ENCODE measurements at regions not wholly inside any gene's neighbourhood (a gene's known extent, or its start where the extent isn't known, plus 50 kb on each side); places are given as distances from the start of the nearest gene placed in this dataset.
"Not testable (repeated sequence)": the region's sequence is repeated elsewhere in the genome, so short reads cannot be mapped to it uniquely, and the experiment has no call there.

DNA sequence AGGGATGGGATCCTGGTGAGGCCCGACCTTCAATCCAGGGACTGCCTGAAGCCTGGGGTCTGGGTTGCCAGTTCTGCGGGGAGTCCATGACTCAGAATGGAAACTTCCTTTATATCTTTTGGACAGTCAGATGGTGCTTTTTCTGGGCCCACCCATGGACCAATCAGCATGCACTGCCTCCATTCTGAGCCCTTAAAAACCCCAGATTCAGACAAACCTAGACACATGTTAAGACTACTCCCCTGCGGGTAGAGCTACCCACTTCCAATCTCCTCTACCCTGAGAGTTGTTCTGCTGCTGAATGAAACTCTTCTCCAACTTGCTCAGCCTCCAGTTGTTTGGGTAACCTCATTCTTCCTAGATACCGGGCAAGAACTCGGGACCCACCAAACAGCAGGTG is 1315.2 kb upstream of the MIR17HG start:
- DNase-seq, result no peak

DNA sequence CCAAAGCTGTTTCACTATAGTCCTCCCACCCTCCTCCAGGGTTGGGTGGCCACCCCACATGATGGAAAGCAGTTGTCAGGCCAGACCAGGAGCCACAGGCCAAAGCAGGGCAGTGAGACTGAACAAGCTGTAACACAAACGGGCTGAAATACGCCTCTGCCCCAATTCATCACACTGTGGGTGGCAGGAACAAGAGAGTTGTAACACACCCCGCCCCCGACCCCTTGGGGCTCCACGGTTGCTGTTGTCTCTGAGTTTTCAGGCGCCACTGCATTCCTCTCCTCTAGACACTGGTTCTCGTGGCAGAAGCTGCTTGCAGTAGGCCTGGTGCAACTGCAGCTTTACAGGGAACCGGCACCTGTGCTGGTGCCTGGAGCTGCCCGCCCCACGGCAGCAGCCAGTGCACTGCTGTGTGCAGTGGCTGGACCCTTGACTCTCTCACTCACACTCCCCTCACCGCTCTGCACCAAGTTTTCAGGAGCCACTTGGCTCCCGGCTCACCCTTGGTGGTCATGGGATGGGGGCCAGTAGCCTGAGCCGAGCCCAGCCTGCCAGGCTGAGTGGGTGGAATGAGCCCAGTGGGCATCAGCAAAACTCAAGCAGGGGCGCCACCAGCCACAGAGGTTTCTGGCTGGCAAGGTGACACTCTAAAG is 1314.5 kb upstream of the MIR17HG start:
- DNase-seq, result no peak

DNA sequence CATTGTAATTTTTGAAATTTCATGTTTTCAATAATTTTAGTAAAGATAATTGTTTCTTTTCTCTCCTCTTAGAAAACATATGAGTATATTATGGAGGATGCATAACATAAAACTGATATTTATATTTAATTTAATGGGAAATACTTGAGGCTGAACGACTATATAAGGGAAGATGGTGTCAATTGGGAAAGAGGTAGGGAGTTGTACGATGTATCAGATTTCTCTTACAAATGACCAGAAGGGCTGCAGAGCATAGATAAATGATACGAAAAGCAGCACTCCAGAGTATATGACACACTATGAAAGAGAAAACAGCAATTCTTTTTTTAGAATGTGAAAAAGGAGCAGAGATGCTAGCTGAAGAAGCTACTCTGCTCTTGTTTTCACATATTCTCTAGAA is 1308.0 kb upstream of the MIR17HG start:
- DNase-seq, result no peak

DNA sequence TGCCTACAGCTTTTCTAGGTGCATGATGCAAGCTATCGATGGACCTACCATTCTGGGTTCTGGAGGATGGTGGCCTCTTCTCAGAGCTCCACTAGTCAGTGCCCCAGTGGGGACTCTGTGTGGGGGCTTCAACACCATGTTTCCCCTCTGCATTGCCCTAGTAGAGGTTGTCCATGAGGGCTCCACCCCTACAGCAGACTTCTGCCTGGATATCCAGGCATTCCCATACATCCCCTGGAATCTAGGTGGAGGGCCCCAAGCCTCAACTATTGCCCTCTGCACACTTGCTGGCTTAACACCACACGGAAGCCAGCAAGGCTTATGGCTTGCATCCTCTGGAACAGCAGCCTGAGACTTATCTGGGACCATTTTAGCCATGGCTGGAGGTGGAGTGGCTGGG is 1299.9 kb upstream of the MIR17HG start:
- no peak for DNase-seq

DNA sequence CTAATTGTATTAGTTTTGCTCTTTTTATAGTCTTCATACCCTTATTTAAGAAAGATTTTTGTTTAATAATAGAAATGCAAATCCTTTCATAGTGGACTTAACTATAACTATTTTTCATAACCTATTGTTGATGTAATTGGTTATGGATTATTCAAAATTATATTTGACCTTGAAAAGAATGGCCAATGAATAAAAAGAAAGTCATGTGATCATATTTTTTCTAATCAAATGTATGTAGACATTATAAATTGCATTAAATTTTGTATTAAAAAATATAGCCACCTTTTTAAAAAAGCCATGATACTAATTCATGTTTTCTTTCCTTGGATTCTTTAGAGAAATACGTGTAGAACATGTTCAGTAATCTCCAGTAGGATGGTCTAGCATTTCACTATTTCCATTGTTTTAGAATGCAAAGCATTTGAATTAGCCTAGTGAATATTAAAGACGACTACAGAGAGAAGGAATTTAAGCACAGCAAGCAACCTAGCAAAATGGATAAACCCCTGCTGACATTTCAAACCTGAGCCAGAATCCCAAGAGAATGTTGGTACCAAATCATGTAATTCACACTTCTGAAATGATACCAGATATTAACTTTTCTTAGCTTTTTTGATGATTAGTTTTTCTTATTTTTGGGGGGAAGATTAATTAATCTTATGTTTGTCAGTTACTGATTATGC is 1297.4 kb upstream of the MIR17HG start:
- DNase-seq, result no peak

DNA sequence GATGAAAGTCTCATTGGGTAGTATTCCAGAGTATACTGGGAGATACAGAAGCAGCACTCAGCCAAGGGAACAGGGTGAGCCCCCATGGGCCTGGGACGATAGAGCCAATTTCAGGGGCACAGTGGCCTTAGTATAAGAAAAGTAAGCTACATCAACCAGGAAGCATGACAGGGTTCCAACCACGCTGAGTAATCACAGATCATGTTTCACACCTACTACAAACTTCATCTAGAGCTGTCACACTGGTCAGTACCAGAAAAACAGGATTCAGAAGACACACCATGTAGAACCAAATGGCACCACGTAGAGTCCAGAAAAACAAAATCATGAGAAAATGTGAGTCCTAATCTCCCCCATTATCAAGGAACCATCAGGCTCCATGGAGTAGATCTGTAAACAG is 1292.4 kb upstream of the MIR17HG start:
- DNase-seq, result no peak

DNA sequence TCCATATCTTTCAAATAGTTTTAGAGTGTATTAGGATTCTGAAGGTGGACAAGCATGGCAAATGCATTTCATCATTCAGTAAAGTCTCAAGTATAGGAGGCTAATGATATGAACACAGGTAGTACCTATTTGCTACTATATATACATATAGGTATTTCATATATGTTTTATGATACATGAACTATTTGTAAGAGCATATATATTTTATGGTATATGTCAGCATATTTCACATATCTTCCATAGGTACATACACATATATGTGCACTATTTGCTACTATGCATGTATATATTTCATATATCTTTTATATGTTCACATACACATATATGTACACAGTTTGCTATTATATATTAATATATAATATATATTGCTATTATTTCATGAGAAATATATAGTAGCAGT is 1291.7 kb upstream of the MIR17HG start:
- DNase-seq, result no peak

DNA sequence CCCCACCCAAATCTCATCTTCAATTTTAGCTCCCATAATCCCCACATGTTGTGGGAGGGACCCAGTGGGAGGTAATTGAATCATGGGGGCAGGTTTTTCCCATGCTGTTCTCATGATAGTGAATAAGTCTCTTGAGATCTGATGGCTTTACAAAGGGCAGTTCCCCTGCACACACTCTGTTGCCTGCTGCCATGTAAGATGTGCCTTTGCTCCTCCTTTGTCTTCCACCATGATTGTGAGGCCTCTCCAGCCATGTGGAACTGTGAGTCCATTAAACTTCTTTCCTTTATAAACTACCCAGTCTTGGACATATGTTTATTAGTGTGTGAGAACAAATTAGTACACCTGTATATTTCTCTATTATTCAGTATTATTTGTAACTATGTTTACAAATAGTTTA is 1283.3 kb upstream of the MIR17HG start:
- DNase-seq, result not testable (repeated sequence)

DNA sequence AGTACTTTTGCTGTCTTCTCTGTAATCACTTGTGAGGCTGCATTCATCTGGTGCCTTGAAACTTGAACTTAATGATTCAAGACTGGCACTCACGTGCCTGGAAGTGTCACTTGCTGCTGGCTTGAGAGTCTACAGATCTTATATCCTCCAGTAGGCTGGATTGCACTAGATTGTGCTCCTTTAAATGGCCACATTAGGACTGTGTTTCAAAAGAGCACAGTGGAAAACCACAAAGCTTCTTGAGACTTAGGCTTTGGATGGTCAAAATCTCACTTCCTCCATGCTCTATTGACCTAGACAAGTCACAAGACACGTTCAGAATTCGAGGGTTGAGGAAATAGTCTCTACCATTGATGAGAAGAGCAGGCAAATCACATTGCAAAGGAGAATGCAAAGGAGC is 1278.8 kb upstream of the MIR17HG start:
- no peak for DNase-seq

DNA sequence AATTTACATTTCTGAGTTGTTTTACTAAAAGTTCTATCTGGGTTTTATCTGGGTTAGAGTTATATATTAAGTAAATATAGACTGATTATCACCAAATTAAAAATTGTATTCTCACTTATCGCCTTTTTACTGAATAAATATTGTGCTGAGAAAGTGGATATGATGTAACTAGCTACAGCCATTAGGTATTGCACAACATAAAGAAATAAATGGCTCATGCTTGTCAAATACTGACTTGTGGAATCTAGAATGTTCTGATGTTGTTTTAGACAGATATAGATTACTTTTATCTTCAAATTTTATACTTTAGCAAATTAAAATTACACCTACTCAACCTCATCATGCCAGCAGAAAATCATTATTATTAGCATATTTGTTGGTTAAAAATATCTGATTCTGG is 1277.1 kb upstream of the MIR17HG start:
- no peak for DNase-seq

DNA sequence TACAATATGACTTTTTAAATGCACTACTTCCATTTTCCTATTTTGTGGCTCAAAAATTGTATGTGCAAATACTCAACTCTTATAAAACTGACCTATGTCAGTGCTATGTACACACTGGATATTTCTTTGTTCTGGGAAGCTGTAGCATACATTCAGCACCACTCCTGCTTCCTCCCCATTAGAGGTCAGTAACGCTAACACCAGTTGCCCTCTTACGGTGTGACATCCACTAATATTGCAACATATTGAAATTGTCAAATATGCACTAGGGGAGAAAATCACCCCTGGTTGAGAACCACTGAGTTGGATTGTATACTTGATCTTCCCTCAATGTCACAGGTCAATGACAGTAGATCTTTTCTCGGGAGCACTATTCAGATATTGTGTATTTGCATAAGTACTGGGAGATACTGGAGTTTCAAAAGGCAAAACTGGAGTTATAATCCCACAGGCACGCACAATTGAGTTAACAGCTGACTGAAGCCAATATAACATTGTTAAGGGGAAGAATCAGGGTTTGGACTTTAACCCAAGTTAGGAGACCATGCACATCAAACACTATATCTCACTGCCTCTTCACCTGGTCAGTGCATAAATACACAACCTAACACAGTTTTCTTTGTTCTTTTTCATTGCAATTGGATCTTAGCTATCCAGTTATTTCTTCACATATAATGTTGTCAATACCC is 1276.5 kb upstream of the MIR17HG start:
- no peak for DNase-seq

DNA sequence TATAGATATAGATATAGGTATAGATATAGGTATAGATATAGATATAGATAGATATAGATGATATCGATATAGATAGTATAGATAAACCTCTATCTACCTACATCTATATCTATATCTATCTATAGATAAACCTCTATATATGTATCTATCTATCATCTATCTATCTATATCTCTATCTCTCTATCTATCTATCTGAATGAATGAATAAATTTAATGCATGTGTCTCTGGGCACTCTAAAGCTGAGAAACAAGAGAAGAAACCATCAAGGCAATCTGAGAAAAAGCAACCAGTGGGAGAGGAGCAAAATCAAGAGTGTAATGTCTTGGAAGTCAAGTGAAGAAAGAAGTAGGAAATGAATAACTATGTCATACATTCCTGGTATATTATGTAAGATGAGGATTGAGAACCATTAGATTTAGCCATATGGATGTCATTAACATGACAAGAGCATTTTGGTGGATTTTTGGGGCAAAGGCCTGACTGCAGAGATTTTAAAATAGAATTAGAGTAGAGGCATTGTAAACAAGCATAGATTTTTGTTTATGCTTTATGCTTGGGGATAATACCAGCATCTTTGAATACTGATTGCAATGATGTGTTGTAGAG is 1262.7 kb upstream of the MIR17HG start:
- no peak for DNase-seq

DNA sequence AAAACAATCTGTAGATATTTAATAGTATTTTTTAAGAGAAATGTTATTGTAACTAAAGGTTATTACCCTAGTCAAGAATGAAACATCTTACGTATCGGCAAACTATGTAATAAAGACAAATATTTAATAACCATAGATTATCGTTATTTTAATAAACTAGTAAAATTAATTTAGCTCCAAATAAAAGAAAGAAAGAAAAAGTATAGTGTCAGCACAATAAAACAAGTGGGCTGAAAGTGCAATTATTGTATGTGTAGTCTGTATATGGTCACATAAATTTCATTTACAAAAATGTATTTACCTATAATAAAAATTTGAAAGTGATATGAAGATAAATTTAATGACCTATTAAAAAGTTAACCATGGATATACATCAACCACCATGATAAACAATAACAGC is 1258.4 kb upstream of the MIR17HG start:
- DNase-seq, result no peak

DNA sequence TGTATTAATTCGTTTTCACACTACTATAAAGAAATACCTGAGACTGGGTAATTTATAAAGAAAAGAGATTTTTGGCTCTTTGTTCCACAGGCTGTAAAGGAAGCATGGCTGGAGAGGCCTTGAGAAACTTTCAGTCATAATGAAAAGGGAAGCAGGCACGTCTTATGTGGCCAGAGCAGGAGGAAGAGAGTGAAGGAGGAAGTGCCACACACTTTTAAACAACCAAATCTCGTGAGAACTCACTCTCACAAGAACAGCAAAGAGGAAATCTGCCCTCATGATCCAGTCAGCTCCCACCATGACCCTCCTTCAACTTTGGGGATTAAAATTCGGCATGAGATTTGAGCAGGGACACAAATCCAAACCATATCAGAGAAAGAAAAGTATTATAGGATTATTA is 1255.9 kb upstream of the MIR17HG start:
- no peak for DNase-seq

DNA sequence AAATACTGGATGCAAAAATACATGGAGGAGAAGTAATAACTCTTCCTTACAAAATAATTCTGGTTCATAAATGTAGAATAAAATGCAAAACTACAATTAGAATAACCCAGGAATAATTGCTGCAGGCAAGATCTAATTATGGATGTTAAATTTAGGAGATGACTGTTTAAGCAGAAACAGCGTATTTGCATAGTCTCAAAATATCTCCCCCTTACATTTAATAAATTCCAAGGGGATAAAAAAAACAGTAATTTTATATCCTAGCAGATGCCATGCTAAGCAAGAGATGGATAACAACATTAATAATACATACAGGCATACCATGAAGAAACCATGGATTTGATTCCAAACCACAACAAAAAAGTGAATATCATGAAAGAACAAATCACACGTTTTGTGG is 1253.1 kb upstream of the MIR17HG start:
- DNase-seq, result no peak

DNA sequence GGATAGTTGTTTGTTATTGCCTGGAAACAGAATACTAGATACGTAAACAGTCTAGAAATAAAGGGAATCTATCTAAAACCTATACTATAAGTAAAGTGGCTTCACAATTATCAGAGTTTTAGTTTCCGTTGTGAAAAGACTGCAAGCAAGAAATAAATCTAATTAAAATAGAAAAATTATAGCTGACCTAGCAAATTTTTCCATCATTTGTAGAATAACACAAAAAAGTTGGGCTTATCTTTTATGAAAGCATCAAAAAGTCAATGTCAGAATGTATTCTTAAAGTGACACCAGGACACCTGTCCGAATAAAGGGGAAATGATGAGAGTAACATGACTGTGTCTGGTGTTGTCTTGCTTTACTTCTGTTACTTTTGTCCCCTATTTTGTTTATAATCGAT is 1248.9 kb upstream of the MIR17HG start:
- DNase-seq, result no peak

DNA sequence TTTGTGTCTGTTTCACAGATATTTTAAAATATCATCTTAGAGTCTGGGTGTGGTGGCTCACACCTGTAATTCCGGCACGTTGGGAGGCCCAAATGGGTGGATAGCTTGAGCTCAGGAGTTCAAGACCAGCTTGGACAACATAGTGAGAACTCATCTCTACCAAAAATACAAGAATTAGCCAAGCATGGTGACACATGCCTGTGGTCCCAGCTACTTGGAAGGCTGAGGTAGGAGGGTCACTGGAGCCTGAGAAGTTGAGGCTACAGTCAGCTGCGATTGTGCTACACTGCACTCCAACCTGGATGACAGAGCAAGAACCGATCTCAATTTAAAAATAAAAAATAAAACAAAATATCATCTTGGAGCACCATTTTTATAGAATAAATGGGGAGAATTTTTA is 1247.6 kb upstream of the MIR17HG start:
- no peak for DNase-seq

DNA sequence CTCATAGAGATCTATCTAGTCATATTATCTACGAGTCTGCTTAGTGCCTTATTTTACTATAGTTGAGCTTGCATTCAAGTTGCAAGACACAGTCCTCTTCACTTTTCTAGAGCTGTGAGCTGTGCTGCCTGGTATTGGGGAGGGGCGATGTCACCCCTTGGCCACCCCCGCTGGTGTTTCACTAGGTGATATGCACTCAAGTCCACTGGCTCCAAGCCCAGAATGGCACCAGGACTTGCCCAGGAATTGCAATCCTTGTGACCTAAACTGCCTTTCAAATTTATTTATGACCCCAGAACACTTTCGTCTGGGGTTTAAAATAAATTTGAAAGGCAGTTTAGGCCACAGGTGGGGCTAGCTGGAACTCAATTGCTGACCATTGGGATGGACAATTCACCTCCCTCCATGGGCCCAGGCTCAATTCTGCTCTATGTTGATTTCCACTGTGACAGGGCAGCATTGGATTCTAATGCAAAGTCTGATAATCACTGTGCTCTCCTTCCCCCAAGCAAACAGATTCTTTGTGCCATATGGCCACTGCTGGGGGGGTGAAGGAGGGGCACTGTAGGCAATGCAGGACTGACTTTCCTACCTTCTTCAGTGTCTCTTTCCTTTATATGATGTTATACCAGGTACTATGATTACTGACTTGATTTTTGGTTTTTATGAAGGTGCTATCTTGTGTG is 1244.2 kb upstream of the MIR17HG start:
- no peak for DNase-seq

DNA sequence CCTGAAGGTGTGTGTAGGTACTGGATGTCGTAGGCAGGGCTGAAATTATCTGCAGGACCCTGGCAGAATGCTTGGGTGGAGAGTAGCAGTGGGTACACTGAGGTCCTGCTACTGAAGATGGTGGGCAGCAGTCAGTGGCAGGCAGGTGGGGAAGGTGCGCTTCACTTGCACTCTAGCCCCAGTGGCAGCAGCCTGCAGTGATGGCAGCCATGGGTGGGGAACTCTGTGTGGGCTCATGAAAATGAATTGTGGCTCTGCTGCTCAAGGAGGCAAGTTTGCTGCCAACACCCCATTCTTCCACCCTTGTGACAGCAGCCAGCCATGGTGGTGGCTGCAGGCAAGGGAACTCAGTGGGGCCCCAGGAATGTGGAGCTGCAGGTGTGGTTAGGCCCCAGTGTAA is 1242.7 kb upstream of the MIR17HG start:
- no peak for DNase-seq

DNA sequence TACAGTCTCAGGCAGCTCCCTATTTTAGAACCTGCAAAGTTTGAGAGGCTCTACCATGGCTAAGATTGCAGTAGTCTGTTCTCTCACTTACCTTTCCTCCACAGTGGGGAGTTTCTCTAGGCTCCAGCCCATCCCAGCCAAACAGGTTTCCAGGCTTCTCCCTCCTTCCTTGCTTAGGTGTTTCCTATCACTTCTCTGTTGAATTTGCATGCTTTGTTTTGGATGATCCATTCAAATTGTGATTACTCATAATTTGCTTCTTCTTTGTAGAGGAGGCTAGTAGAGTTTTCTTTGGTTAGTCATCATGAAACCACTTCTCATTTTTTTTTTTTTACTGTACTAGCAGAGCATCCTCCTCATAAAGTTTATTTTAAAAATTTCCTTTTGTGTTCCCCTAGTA is 1242.2 kb upstream of the MIR17HG start:
- DNase-seq, result no peak

DNA sequence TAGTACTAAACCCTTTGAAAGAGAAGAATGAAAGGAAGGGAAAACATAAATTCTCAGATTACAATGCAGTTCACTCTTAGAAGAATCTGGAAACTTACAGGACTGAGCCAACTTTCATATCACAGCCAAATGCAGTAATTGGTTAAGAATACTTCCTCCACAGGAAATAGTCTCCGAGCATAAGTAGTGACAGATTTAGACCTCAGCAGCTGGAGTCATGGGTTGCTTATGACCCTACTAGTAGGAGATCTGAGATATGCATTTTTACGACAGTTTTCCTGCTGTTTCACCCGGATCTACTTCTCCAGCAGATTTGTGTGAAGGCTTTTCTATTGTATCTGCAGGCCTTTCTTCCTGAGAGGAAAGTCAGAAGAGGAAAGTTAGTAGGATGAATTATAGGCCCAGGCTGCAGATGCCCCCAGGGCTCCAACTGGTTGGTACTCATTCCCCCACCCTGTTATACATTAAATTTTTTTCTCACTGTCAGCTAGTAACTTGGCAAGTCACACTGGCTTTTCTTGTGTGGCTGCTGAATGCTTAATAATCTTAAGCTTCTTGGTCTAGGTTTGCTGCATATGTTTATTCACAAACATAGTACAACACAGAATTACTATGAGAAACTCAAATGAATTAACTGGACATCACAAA is 1241.5 kb upstream of the MIR17HG start:
- DNase-seq, result no peak

DNA sequence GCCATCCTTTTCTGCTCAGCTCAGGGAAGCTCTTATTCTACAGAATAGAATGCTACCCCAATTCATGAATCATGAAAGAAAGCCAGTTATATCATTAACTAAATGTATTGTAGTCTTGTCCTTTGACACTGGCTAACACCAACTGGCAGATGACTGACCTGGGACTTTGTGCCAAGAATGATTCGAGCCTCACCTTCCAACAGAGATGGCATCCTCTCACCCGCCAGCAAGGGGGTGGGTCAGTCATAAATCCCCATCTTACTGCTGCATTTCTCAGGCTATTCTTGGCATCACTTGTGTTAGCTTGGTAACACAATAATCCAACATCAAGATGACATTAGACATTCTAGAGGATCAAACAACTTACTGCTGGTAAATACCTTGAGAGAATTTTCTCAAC is 1239.8 kb upstream of the MIR17HG start:
- no peak for DNase-seq

DNA sequence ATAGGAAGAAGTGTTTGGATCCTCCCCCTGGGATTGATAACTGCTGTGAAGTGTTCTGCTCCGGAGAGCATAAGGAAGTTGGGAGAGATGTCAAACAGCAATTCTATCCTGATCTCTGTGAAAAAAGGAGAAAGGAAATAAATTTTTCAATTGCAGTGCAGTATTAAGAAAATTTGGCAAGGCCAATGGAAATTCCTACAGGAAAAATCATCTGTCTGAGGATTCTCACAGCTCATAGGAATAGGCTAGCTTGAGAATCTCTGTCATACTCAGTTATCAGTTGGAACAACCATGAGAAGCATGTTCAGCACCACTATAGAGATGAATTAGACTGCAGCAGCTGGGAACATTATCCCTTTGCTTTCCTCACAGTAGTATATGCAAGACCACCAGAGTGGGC is 1238.9 kb upstream of the MIR17HG start:
- no peak for DNase-seq

All from activated T-cell treated with anti-CD3 and anti-CD28 coated beads, Interleukin-2, amount 50 U/mL, for 1 hour (primary cell).